ENCODE measurements at regions not wholly inside any gene's neighbourhood (a gene's known extent, or its start where the extent isn't known, plus 50 kb on each side); places are given as distances from the start of the nearest gene placed in this dataset.
"Not testable (repeated sequence)": the region's sequence is repeated elsewhere in the genome, so short reads cannot be mapped to it uniquely, and the experiment has no call there.

DNA sequence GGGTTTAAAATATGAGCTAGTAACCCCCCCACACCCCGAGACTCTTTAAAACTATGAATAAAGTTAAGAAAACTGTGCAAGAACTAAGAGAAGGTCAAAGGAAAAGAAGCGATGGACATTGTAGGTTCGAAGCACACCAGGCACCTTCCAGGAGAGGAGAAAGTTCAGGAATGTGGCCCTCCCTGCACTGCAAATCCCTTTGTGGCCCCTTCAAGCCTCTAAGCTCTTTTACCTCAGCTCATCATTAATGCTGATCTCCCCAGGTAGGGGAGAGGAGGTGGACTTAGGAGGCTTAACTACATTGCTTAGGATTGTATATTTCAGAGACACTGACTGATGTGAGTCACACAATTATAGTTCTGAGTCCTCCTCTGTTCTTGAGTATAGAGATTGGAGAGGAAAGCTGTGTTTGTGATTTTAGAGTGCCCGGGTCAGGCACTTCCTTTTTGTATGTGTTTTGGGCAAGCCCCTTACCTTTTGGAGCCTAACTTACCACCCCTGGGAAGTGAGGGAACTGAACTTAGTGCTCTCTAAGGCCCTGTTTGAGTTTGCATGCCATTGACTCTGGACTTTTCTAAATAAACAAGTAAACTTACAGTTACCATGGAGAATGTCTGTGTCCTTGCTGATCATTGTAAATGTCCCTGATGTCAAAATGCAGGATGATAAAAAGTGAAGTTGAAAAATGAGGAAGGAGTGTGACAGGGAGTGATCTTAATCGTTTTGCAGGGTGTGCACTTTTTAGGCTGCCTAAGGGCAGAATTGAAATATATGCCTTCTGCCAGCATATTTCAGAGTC is 140.8 kb upstream of the ZEB2 start:
- H3K4me3 ChIP-seq (ENCODE audit: low read length), result no peak overlapping the region
- H3K27me3 ChIP-seq (ENCODE audit: insufficient read depth, low read length), result no peaks in the 10 kb centered on the region
- H3K9me3 ChIP-seq (ENCODE audit: low read depth, low read length), result no peaks in the 10 kb centered on the region
- peaks cover 54% of the 10 kb centered on the region for H3K4me1 ChIP-seq (ENCODE audit: insufficient read depth, low read length)

DNA sequence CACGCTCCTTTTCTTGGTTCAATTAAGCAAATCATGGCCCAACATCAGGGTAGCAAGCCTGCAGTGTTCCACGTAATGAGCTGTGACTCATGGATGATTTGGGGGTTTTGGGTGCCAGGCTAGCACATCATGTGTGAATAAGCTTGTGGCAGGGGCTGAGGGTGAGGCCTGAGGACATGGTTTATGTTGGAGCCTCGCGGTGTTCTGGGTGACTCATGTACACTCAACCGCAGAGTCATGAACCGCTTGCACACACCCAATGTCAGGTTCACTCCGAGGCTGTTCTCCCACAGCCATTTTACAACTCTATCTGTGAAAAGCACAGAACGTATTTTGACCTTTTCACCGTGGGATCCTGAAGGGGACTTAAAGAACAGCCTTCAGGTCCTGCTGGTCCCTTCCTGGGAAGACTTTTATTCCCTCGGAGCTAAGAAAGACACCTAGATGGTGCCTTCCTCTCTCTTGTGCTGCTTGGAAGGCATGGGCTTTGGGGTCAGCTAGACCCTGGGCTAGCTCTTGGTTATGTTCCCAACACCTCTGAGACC is 139.9 kb upstream of the ZEB2 start:
- Histone ChIP-seq H3K27me3 (ENCODE audit: insufficient read depth, low read length) (no peaks in the 10 kb centered on the region), H3K4me1 (ENCODE audit: insufficient read depth, low read length) (peaks cover 52% of the 10 kb centered on the region), H3K9me3 (ENCODE audit: low read depth, low read length) (no peaks in the 10 kb centered on the region), H3K4me3 (ENCODE audit: low read length) (no peak overlapping the region)

DNA sequence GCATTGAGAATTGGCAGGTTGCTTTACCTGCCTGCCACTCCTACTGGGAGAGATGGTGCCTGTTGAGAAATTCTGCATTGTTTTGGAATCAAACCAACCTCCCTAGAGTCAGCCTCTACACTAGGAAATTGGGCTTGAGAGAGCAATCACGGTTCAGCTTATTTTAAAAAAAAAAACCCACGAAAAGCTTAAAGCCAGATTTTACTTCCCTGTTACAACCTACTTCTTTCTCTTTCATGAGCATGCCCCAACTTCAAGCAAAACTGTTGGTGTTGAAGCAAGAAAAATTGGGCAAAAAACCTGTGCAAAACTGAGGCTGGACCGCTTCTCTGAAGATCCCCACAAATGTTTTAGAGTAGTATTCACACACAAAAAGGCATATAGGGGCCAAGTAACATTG is 134.6 kb upstream of the ZEB2 start:
- no peaks in the 10 kb centered on the region for H3K27me3 ChIP-seq (ENCODE audit: insufficient read depth, low read length)
- no peak overlapping the region for H3K4me3 ChIP-seq (ENCODE audit: low read length)
- no peaks in the 10 kb centered on the region for H3K9me3 ChIP-seq (ENCODE audit: low read depth, low read length)
- H3K4me1 ChIP-seq (ENCODE audit: insufficient read depth, low read length), result peaks cover 15% of the 10 kb centered on the region

DNA sequence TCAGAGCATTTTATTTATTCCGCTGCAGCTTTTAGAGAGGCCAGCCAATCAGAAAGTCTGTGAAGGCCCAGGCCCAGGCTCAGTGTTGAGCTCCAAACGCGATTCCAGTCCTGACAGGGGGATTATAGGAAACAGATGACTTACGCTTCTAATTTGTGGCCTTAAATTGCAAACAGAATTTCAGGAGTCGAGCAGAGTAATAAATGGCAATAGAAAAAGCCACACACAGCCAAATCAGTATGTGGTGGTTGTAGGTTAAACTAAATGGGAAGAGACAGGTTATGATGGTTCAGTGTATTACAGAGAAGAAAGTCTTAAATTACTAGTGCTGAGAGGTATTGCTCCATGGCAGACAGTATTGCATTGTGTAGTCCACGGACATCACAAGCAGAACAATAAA is 131.0 kb upstream of the ZEB2 start:
- Histone ChIP-seq H3K27me3 (ENCODE audit: insufficient read depth, low read length) (no peaks in the 10 kb centered on the region), H3K4me3 (ENCODE audit: low read length) (no peak overlapping the region), H3K4me1 (ENCODE audit: insufficient read depth, low read length) (peaks cover 9% of the 10 kb centered on the region), H3K9me3 (ENCODE audit: low read depth, low read length) (no peaks in the 10 kb centered on the region)

DNA sequence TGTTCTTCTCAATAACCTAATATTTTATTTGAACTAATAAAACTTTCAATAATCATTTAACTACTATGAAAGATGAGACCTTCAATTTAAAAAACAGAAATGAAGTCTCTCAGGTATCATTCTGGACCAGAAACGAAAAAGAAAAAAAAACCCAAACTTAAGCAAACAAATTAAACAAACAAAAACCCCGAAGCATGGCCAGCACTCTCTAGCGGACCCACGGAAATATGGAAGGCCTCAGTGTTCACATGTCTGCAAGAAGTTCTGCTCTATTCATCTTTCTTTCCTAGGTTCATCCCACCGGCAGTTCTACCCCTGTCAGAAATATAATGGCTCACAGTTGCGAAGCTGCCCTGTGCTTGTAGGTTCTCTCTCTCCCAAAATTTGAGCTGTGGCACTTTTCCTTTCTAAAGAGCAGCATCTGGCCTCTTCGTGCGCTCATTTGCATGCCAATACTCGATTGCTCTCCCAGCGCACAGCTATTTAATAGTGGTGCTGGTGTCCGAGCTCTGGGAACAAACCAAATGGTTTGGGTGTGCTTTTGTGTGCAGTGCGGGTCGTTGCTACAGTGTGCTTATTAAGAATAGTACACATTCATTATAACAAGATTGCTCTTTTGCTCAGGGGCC is 129.0 kb upstream of the ZEB2 start:
- Histone ChIP-seq H3K27me3 (ENCODE audit: insufficient read depth, low read length) (no peaks in the 10 kb centered on the region), H3K4me3 (ENCODE audit: low read length) (no peak overlapping the region), H3K9me3 (ENCODE audit: low read depth, low read length) (no peaks in the 10 kb centered on the region), H3K4me1 (ENCODE audit: insufficient read depth, low read length) (no peaks in the 10 kb centered on the region)

DNA sequence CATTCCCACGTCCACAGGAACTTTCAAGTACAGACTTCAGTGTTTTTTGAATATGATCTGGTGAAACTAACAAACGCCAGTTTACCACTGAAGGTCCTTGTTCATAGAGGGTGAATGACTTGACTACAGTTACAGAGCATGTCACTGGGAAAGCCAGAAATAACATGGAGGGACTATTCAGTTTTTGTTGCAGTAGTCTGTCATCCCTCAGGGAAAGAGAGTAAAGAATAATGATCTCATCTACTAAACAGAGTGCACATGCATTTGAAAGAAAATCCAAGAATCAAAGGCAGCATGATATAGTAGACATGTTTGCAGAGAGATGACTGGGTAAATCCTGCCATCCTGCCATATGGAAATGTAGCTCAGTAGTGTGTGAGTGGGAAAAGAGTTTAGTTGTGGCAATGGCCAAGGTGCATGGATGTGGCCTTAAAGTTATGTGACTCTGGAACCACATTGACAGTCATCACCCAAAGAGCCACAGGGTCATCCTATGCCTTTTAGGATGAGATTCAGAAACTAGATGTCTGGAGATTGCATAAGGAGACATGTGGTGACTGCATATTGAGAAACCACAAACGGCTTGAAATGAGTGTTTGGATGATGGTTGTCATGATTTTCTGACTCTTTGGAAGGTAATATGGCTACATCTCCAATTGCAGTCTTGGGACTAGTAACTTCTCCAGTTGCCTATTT is 125.3 kb upstream of the ZEB2 start:
- Histone ChIP-seq H3K27me3 (ENCODE audit: insufficient read depth, low read length) (no peaks in the 10 kb centered on the region), H3K4me3 (ENCODE audit: low read length) (no peak overlapping the region), H3K4me1 (ENCODE audit: insufficient read depth, low read length) (peaks cover 3% of the 10 kb centered on the region), H3K9me3 (ENCODE audit: low read depth, low read length) (no peaks in the 10 kb centered on the region)

DNA sequence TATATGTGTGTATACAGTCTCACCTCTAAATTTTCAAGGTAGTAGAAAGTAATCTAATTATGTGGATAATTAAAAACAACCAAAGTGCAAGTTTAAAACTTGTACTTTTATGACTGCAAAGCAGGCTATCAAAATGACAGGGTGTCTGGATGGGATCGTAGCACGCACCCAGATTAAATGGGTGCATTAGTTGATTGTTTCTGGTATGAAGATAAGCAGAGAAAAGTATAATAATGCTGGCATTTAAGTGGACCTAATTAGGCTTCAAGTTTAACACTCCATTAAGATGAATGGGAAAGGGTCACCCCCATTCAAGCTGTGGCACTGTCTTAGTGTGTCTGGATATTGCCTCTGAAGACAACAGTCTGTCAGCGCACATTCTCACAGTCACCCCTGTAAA is 124.6 kb upstream of the ZEB2 start:
- Histone ChIP-seq H3K27me3 (ENCODE audit: insufficient read depth, low read length) (no peaks in the 10 kb centered on the region), H3K4me3 (ENCODE audit: low read length) (no peak overlapping the region), H3K9me3 (ENCODE audit: low read depth, low read length) (no peaks in the 10 kb centered on the region), H3K4me1 (ENCODE audit: insufficient read depth, low read length) (peaks cover 3% of the 10 kb centered on the region)

DNA sequence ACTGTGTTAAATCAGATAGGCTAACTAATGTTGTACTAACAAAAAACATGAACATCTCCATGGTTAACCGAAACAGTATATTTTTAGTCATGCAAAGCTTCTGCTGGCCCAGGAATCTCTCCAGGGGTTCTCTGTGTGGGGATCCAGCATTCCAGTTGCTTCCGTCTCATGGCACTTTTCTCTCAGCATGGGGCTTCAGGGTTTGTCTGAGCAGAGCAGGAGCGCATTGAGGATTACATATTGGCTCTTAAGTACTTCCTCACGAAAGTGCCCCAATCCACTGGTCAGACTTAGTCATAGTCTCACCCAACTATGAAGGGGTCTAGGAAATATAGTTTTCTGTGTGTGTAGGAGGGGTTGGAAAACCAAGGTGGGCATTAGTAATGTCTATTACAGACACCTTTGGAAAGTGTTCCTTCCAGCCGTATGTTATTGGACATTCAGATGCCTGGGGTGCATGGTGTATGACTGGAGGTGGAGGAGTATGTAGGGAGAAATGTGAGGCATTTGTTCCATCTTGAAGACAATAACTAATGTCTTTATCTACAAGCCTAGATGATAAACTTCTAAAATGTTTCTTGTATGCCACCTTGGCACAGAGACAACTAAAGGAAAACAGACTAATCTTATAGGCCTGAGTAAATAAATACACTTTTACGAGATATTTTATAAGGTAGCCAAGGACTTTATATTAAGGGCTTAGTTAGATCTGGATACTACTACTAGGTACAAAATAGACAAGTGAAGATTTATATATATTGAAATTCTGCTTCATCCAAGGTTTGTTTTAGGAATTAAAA is 123.8 kb upstream of the ZEB2 start:
- H3K4me1 ChIP-seq (ENCODE audit: insufficient read depth, low read length), result peaks cover 3% of the 10 kb centered on the region
- H3K27me3 ChIP-seq (ENCODE audit: insufficient read depth, low read length), result no peaks in the 10 kb centered on the region
- no peaks in the 10 kb centered on the region for H3K9me3 ChIP-seq (ENCODE audit: low read depth, low read length)
- H3K4me3 ChIP-seq (ENCODE audit: low read length), result no peak overlapping the region

DNA sequence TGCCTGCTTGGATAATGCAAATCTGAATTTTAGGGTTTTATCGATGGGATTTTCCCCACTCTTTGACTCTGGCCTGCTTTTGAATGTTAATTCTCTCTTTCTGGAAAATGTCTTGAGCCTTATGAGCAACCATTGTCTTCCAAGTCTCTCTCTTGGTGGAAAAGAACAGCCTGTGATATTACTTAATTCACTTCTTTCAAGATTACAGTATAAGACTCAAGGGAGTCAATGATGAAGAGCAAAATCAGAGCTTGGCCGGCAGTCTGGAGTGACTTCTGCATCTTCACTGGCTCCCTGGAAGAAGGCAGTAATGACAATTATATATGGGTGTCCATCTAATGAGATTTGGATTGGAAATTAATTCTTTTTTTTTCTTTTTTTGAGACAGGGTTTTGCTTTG is 122.9 kb upstream of the ZEB2 start:
- H3K27me3 ChIP-seq (ENCODE audit: insufficient read depth, low read length), result no peaks in the 10 kb centered on the region
- H3K9me3 ChIP-seq (ENCODE audit: low read depth, low read length), result no peaks in the 10 kb centered on the region

DNA sequence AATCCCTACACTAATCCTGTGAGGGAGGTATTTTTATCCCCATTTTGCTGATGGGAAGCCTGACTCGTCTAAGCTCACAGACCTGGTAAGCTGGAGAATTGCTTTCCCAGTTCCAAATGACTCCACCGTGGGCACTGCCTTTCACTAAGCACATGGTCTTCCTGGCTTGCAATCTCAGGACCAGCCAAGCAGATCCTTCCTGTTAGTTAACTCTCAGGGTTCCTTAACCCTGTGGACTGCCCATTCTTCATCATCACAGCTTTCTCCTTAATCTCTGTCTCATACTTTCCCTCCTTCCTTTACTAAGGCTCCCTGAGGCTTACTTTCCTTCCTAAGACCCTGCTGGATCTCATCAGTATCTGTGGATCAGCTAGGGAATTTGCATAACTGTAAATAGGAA is 122.2 kb upstream of the ZEB2 start:
- Histone ChIP-seq H3K4me1 (ENCODE audit: insufficient read depth, low read length) (peaks cover 3% of the 10 kb centered on the region), H3K27me3 (ENCODE audit: insufficient read depth, low read length) (no peaks in the 10 kb centered on the region), H3K9me3 (ENCODE audit: low read depth, low read length) (no peaks in the 10 kb centered on the region), H3K4me3 (ENCODE audit: low read length) (no peak overlapping the region)

More for the DNA sequence above, 122.9 kb upstream of the ZEB2 start:
- H3K4me3 ChIP-seq (ENCODE audit: low read length), result no peak overlapping the region
- H3K4me1 ChIP-seq (ENCODE audit: insufficient read depth, low read length), result peaks cover 3% of the 10 kb centered on the region

DNA sequence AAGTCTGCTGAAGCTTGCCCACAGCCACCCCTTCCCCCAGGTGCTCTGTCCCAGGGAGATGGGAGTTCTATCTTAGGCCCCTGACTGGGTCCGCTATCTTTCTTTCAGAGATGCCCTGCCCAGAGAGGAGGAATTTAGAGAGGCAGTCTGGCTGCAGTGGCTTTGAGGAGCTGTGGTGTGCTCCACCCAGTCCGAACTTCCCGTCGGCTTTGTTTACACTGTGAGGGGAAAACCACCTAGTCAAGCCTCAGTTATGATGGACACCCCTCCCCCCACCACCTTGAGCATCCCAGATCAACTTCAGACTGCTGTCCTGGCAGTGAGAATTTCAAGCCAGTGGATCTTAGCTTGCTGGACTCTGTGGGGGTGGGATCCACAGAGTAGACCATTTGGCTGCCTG is 118.3 kb upstream of the ZEB2 start:
- not testable (repeated sequence) for H3K4me3 ChIP-seq (ENCODE audit: low read length); H3K9me3 ChIP-seq (ENCODE audit: low read depth, low read length); H3K27me3 ChIP-seq (ENCODE audit: insufficient read depth, low read length); H3K4me1 ChIP-seq (ENCODE audit: insufficient read depth, low read length)

DNA sequence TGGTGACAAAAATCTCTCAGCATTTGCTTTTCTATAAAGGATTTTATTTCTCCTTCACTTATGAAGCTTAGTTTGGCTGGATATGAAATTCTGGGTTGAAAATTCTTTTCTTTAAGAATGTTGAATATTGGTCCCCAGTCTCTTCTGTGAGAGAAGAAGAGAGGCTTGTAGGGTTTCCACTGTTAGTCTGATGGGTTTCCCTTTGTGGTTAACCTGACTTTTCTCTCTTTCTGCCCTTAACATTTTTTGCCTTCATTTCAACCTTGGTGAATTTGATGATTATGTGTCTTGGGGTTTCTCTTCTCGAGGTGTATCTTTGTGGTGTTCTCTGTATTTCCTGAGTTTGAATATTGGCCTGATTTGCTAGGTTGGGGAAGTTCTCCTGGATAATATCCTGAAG is 116.9 kb upstream of the ZEB2 start:
- not testable (repeated sequence) for H3K9me3 ChIP-seq (ENCODE audit: low read depth, low read length); H3K27me3 ChIP-seq (ENCODE audit: insufficient read depth, low read length); H3K4me3 ChIP-seq (ENCODE audit: low read length)

DNA sequence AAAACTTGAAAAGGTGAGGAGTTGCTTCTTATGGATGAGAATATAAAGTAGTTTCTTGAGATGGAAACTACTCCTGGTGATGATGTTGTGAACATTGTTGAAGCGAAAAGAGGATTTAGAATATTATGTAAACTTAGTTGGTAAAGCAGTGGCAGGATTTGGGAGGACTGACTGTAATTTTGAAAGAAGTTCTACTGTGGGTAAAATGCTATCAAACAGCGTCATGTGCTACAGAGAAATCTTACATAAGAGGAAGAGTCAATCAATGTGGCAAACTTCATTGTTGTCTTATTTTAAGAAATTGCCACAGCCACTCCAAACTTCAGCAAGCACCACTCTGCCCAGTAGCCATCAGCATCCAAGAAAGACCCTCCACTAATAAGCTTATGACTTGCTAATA is 112.9 kb upstream of the ZEB2 start:
- Histone ChIP-seq H3K4me1 (ENCODE audit: insufficient read depth, low read length) (peaks cover 13% of the 10 kb centered on the region), H3K9me3 (ENCODE audit: low read depth, low read length) (no peaks in the 10 kb centered on the region), H3K4me3 (ENCODE audit: low read length) (no peak overlapping the region), H3K27me3 (ENCODE audit: insufficient read depth, low read length) (no peaks in the 10 kb centered on the region)

More for the DNA sequence above, 116.9 kb upstream of the ZEB2 start:
- H3K4me1 ChIP-seq (ENCODE audit: insufficient read depth, low read length), result peaks cover 12% of the 10 kb centered on the region

DNA sequence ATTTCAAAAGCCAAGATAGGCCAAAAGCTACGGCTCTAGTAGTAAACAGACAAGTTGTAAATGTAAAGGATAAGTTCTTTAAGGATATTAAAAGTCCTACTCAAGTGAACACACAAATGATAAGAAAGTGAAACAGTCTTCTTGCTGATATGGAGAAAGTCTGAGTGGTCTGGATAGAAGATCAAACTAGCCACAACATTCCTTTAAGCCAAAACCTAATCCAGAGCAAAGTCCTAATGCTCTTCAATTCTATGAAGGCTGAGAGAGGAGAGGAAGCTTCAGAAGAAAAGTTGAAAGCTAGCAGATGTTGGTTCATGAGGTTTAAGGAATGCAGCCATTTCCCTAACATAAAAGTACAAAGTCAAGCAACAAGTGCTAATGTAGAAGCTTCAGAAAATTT is 111.7 kb upstream of the ZEB2 start:
- H3K4me1 ChIP-seq (ENCODE audit: insufficient read depth, low read length), result peaks cover 13% of the 10 kb centered on the region
- H3K4me3 ChIP-seq (ENCODE audit: low read length), result no peak overlapping the region
- H3K27me3 ChIP-seq (ENCODE audit: insufficient read depth, low read length), result no peaks in the 10 kb centered on the region
- no peaks in the 10 kb centered on the region for H3K9me3 ChIP-seq (ENCODE audit: low read depth, low read length)

Data from mononuclear cell (primary cell).